Uterus (tissue), 2 donors: ENCODE measurements at regions not wholly inside any gene's neighbourhood (a gene's known extent, or its start where the extent isn't known, plus 50 kb on each side); places are given as distances from the start of the nearest gene placed in this dataset.

ENCODE experiments used
- POLR2A ChIP-seq, 2 donors: fragments of 450-650 bp; IDR thresholded peaks; one replicate each; pipeline ENCODE4 v1.6.1; 2016; ENCODE audit warnings: antibody characterized with exemption in 2 of 2, mild to moderate bottlenecking in 1 of 2, moderate library complexity in 1 of 2
- TF ChIP-seq, protein P1 (sequence below), 4 experiments: fragments of 200-600 bp in 2 of 4; fragments of 450-650 bp in 2 of 4; sonication (generic) in 2 of 4; IDR thresholded peaks; one replicate each; pipeline ENCODE4 v1.5.1; 2016 to 2019; ENCODE audit warnings: antibody characterized with exemption in 4 of 4, mild to moderate bottlenecking in 2 of 4, moderate library complexity in 1 of 4

DNA sequence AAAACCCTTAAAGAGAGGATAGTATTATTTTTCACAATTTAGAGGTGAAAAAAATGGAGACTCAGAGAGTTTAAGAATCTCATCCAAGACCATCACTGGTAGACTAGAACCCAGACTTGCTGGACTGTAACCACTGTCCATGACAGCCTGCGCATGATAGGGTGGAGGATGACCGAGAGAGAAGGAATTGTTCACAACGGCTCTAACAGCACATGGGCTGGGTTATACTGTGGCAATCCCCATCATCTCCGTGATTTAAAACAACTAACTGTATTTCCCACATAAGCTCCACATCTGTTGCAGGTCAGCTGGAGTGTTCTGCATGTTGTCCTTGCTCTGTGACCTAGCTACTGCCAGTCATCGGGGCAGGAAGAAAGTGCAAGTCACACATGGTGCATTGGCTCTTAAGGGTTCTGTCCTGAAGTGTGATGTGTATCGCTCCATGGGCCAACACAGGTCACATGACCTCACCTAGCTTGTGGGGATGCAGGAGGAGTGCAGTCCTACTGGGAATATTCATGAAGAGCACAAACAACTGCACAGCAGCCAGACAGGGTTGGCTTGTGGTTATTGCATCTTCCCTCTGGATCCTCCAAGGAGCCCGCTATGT lies 131.2 kb upstream of the MPHOSPH6 start:
- TF ChIP-seq, protein P1, sequence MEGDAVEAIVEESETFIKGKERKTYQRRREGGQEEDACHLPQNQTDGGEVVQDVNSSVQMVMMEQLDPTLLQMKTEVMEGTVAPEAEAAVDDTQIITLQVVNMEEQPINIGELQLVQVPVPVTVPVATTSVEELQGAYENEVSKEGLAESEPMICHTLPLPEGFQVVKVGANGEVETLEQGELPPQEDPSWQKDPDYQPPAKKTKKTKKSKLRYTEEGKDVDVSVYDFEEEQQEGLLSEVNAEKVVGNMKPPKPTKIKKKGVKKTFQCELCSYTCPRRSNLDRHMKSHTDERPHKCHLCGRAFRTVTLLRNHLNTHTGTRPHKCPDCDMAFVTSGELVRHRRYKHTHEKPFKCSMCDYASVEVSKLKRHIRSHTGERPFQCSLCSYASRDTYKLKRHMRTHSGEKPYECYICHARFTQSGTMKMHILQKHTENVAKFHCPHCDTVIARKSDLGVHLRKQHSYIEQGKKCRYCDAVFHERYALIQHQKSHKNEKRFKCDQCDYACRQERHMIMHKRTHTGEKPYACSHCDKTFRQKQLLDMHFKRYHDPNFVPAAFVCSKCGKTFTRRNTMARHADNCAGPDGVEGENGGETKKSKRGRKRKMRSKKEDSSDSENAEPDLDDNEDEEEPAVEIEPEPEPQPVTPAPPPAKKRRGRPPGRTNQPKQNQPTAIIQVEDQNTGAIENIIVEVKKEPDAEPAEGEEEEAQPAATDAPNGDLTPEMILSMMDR (IDR thresholded peaks at IDR 0.05) = no peak
- no peak for TF ChIP-seq POLR2A (IDR thresholded peaks at IDR 0.05)
